D721Med (cell line): ENCODE measurements at regions not wholly inside any gene's neighbourhood (a gene's known extent, or its start where the extent isn't known, plus 50 kb on each side); places are given as distances from the start of the nearest gene placed in this dataset.
"Not testable (repeated sequence)": the region's sequence is repeated elsewhere in the genome, so short reads cannot be mapped to it uniquely, and the experiment has no call there.

Source experiments
- DNase-seq: peaks from one replicate; pipeline ENCODE4 v3.0.0; 2011; ENCODE audit warnings: low spot score; ENCODE audit not compliant: insufficient read length
- FAIRE-seq: peaks from 2 replicates; lab custom pipeline; 2011; peaks lifted over from hg19 to GRCh38; lab: Jason Lieb, UNC
- TF ChIP-seq, protein P1 (sequence below): IDR thresholded peaks from 2 replicates; pipeline ENCODE4 v1.5.1; 2012; ENCODE audit warnings: mild to moderate bottlenecking, control low read depth; ENCODE audit not compliant: insufficient read depth; ENCODE audit errors: missing control alignments

DNA sequence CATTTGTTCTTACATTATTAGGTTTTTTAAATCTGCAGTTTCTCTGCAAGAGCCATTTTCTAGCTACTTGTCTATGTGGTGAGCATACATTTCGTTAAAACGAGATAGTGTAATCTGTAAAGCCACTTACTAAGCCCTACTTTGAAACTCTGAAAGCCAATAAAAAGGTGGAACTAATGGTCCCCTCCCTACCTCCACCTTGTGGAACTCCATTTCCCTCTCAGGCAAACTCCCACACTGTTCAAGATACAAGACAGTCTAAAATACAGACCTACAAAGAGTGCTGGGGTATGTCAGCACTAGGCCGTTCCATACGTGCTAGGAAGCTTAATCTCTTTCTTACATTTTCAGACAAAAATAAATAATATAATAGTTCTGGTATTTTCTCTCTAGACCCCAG lies 74.1 kb downstream of the DUSP6 start:
- DNase-seq, result no peak
- TF ChIP-seq, protein P1, sequence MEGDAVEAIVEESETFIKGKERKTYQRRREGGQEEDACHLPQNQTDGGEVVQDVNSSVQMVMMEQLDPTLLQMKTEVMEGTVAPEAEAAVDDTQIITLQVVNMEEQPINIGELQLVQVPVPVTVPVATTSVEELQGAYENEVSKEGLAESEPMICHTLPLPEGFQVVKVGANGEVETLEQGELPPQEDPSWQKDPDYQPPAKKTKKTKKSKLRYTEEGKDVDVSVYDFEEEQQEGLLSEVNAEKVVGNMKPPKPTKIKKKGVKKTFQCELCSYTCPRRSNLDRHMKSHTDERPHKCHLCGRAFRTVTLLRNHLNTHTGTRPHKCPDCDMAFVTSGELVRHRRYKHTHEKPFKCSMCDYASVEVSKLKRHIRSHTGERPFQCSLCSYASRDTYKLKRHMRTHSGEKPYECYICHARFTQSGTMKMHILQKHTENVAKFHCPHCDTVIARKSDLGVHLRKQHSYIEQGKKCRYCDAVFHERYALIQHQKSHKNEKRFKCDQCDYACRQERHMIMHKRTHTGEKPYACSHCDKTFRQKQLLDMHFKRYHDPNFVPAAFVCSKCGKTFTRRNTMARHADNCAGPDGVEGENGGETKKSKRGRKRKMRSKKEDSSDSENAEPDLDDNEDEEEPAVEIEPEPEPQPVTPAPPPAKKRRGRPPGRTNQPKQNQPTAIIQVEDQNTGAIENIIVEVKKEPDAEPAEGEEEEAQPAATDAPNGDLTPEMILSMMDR, result no peak
- FAIRE-seq, result no peak

DNA sequence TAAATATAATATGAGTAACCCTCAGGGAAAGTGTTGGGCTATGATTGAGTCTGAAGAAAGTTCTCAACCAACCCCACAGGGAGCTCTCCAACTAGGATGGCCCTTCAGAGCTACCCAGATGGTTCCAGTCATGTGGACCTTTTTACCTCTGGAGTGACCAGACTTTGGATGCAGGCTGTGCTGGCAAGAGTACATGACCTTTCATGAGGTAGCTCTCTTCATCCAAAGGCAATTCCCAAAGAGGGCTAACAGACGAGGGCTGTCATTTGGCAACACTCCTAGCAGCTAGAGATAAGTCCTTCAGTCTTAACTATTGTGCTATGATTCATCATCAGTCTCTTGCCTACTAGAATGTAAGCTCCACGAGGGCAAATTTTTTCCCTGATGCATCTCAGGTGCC lies 75.4 kb downstream of the DUSP6 start:
- DNase-seq (no peak), FAIRE-seq (no peak)
- TF ChIP-seq, protein P1, result no peak

DNA sequence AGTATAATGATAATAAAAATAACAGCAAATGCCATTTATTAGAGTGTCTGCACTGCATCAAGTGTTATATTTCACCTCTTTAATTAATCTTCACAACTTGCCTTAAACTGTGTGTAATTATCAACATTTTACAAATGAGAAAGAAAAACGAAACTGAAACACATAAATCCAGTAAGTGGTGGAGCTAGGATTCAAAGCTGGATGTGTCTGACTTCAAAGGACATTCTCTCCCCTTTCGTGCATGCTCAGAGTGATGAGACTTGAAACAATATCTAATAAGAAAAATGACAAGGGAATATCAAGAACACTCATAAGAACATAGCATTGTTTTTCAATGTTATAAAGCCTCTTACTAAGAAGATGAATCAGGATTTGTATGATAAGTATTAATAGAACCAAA lies 78.8 kb downstream of the DUSP6 start:
- no peak for DNase-seq
- TF ChIP-seq, protein P1, result no peak
- FAIRE-seq, result no peak

DNA sequence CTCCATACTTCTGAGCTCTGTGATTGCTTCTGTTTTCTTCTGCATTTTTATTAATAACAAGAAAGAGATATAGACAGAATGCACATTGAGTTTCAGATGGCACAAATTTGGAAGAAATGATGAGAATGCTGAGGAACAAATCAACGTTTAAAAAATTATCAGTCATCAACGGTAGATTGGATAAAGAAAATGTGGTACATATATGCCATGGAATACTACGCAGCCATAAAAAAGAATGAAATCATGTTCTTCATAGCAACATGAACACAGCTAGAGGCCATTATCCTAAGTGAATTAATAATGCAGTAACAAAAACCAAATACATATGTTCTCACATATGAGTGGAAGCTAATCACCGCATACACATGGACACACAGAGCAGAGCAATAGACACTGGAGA lies 81.8 kb downstream of the DUSP6 start:
- TF ChIP-seq, protein P1, result no peak
- DNase-seq (no peak), FAIRE-seq (no peak)

DNA sequence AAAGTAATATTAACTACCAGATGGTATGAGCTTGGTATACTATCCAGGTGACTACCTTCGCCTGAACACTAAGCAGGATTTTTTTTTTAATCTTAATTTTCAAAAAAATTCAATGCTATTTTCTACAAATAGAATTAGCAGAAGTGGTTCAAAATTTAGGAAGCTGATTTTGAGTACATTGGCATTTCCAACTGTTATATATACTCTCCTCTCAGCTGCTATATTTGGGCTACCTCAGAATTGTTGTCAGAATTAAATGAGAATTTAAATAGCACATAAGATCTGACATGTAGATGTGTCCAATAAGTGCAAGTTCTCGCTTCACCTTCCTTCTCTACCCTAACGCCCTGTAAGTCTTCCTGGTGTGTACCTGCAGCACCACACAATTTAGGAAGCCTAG lies 83.1 kb downstream of the DUSP6 start:
- FAIRE-seq (no peak), DNase-seq (no peak)
- TF ChIP-seq, protein P1, result no peak

DNA sequence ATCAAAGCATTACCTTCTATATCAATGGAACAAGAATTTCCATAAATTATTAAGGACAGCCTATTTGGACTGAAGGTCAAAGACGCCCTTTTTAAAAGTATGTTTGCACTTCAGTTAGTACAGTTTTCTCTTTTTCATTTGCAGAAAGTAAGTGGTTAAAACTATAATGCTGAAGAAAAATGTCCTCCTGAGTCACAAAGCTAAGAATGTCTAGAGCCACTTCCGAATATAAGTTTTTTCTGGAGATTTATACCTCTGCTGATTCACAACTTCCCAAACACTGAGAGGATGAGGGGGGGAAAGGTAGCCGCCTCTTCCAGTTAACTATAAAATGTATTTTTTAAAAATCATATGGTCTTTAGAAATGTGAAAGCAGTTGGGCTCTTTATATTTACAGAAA lies 84.9 kb downstream of the DUSP6 start:
- DNase-seq (no peak), FAIRE-seq (no peak)
- TF ChIP-seq, protein P1, result no peak

DNA sequence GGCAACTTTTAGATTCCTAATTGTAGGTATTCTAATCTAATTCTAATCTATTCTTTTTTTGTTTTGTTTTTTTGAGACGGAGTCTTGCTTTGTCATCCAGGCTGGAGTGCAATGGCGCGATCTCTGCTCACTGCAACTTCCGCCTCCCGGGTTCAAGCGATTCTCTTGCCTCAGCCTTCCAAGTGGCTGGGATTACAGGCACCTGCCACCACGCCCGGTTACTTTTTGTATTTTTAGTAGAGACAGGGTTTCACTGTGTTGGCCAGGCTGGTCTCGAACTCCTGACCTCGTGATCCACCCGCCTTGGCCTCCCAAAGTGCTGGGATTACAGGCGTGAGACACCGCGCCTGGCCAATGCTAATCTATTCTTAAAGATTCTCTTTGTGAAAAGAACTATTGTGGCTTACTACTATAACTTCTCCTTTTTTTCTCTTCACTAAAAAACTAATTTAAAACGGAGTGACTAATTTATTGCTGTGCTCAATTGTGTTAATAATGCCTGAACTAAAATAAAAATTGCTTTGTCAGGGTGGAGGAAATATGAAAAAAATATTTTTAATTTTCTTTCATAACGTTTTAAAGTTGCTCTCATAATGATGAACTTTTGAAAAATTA lies 85.6 kb downstream of the DUSP6 start:
- FAIRE-seq, DNase-seq: not testable (repeated sequence)

DNA sequence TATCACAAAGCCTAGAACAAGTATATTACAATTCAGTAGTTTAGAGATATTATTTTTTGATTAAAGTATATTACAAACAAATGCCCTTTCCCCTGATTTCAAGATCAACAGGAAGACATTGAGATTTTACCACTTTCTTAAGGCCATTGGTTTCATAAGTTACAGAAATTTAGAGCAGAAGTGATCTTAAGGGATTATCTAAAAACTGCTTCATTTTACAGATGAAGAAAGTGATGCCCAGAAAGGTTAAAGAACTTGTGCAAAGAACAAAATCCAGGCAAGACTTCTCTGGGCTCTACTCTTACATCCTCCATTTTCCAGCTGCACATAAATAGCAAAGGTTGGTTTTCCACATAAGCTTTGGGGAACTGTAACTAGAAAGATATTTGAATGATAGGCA lies 87.5 kb downstream of the DUSP6 start:
- TF ChIP-seq, protein P1, result no peak
- no peak for DNase-seq
- no peak for FAIRE-seq
